Stimulated activated CD8-positive, alpha-beta memory T cell treated with anti-CD3 and anti-CD28 coated beads, Interleukin-2, amount 100 ng/mL, for 48 hours (primary cell): ENCODE measurements at regions not wholly inside any gene's neighbourhood (a gene's known extent, or its start where the extent isn't known, plus 50 kb on each side); places are given as distances from the start of the nearest gene placed in this dataset.
"Not testable (repeated sequence)": the region's sequence is repeated elsewhere in the genome, so short reads cannot be mapped to it uniquely, and the experiment has no call there.

ENCODE experiments used
- DNase-seq, 2 donors: peaks; one replicate each; pipeline ENCODE4 v3.0.0-alpha.2; 2020; ENCODE audit warnings: low read depth in 2 of 2

DNA sequence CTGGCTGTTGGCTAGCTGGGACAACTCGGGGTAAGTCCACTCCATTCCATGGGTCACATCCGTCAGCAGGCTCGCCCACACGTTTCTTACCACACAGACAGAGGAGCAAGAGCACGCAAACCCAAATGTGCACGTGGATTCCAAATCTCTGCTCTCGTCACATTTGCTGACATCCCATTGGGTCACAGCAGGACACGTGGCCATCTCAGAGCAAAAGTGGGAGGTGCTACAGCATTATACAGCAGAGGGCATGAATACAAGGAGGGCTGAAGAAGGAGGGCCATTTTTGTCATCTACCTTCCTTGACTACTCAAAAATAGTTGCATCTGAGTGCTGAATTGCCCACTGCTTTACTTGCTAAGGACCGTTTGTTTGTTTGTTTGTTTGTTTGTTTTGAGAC is 84.7 kb downstream of the RBBP6 start:
- no peak for DNase-seq

GRCh38 chr16:24626256-24626655 is 86.9 kb downstream of the RBBP6 start:
- no peak for DNase-seq

DNA sequence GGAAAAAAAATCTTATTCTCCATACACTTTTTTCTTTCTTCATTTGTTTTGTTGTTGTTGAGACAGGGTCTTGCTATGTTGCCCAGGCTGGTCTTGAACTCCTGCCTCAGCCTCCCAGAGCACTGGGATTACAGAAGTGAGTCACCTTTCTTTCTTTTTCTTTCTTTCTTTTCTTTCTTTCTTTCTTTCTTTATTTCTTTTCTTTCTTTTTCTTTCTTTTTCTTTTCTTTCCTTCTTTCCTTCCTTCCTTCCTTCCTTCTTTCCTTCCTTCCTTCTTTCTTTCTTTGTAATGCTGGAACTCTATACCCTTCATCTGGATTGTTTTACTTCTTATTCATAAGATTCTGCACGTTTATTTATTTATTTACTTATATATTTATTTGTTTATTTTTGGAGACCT is 94.5 kb upstream of the TNRC6A start:
- DNase-seq: no peak

DNA sequence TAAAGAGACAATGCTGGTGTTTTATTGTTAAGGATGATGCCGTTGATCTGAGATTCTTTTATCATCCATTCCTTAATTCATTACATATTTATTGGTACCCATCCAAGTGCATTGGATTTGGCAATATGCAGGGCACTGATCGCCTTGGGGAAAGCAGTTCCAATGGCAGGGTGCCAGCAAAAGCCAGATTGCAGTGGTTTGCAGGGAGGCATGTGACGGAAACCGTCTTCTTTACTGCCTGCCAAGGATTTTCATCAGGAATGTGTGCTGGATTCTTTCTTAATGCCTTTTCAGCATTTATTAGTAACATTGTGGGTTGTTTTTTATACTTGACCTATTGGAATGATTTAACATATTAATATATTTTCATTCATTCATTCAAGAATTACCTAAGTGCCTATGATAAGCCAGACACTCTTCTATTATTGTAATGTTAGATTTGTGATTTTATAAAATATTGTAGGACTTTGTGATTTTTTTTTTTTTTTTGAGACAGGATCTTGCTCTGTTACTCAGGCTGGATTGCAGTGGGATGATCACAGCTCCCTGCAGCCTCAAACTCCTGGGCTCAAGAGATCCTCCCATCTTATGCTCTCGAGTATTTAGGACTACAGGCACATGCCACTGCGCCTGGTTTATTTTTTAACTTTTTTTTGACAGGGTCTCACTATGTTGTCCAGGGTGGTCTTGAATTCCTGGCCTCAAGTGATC is 93.4 kb upstream of the TNRC6A start:
- no peak for DNase-seq

DNA sequence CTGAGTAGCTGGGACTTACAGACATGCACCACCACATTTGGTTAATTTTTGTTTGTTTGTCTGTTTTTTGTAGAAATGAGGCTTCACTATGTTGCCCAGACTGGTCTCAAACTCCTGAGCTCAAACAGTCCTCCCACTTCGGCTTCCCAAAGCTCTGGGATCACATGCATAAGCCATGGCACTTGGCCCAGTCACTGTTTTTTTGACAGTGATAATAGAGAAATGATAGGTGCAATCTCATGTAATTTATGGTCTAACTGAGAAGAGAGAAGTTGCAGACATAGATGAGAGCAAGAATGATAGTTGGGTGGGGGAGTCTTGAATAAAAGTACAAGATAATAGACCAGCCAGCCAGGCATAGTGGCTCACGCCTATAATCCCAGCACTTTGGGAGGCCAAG is 89.7 kb upstream of the TNRC6A start:
- no peak for DNase-seq

DNA sequence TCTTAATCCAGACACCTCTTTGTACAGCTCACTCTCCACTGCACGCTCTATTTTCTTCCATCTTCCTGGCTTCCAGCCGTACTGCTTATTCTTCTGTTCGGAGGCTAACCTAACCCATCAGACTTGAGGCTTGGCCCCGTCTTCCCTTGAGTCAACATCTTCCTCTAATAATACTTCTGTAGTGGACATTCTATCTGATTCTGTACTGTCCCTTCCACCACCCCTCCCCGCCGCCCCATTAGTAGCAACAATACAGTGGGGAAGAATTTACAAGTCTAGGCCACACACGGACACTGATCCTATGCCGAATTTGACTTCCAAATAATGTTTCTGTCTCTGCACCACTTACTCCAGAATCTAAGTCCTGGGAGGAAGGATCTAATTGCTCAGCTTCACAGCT is 86.0 kb upstream of the TNRC6A start:
- no peak for DNase-seq

DNA sequence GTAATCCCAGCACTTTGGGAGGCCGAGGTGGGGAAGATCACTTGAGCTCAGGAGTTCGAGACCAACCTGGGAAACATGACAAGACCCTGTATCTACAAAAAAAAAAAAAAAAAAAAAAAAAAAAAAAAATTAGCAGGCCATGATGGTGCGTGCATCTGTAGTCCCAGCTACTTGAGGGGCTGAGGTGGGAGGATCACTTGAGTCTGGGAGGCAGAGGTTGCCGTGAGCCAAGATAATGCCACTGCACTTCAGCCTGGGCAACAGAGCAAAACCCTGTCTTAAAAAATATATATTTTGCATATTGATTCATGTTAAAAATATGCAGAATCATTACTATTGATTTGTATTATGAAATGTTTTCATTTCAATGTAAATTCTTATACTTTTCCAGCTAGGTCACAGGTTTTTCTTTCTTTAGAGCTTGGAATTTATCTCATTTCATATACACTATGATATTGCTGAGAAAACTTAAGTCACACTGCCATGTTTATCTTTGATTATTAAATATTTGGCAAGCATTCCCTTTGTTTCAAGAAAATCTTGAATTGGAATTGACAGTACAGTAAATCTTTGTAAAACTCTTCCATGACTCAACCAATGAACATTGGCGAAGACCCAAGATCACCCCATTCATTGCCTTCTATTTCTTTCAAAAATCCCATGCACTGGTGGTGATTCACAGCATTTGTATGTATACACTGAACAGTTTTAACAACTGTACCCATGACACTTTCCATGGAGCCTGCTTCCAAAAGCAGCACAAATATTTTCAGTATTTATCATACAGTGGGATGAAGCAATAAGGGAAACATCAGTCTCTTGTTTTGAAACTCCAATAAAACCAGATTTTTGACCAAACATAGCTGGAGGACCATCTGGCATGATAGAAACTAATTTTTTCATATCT is 83.5 kb upstream of the TNRC6A start:
- no peak for DNase-seq

DNA sequence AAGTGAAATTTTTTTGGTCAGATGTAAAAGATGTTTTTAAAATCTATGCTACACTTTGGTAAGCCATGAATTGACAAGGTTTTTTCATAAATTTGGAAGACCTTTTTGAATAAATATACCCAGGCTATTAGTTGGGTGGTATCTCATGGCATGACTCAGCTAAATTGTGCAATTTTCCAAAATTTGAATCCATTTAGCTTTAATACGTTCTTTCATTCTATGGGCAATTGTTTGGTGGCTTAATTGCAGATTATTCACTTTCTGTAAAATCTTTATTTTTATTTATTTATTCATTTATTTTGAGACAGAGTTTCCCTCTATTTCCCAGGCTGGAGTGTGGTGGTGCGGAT is 82.8 kb upstream of the TNRC6A start:
- no peak for DNase-seq

DNA sequence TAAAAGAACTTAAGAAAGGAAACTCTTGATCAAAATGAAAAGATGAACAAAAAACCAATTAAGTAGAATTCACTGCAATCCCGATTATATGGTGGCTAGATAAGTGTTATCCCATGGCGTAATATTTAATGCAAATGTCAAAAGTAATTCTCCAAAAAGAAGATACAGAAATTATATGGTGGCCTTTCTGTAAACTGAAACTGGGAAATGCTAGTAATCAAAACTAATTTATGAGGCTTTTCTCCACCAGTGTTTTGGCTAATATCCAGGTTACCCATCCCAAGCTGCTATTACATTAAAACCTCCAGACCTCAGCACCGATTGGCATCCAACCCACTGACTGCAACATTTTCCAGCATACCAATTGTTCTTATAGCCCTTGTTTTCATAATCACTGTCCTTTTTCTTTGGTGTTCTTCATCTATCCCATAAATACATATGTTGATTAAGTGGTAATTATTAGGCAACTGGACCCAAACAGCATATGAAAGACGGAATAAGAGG is 77.2 kb upstream of the TNRC6A start:
- no peak for DNase-seq

- no peak for DNase-seq
Observed at GRCh38 chr16:24652803-24653202, 76.6 kb upstream of the TNRC6A start.

- no peak for DNase-seq
Observed at GRCh38 chr16:24653725-24654124, 75.7 kb upstream of the TNRC6A start.

DNA sequence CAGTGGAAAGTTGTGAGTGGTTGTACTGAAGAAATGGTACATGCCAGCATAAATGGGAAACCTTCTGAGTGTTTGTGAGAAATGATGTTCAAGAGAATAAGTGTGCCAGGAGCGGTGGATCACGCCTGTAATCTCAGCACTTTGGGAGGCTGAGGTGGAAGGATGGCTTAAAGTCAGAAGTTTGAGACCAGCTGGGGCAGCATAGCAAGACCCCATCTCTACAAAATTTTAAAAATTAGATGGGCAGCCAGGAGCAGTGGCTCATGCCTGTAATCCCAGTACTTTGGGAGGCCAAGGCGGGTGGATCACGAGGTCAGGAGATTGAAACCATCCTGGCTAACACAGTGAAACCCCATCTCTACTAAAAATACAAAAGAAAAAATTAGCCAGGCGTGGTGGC is 63.5 kb upstream of the TNRC6A start:
- DNase-seq: not testable (repeated sequence)

DNA sequence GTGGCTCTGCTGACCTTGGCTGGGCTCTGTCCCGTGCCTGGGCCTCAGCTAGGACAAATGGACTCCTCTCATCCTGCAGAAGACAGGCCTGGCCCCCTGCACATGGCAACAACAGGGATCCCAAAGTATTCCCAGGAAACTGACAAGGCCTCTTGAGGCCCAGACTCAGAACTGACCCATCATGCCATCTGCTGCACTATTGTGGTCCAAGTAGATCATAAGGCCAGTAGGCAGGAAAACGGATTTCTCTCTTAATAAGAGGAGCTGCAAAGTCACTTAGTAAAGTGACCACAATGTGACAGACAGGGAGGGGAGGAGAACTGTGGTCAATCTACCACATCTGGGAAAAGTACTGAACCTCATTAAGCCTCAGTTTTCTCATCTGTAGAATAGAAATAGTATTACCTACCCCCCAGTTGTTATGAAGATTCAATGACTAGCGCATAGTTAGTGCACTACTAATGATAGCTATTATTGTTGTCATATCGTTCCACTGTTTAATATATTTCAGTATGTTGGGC is 62.1 kb upstream of the TNRC6A start:
- no peak for DNase-seq

DNA sequence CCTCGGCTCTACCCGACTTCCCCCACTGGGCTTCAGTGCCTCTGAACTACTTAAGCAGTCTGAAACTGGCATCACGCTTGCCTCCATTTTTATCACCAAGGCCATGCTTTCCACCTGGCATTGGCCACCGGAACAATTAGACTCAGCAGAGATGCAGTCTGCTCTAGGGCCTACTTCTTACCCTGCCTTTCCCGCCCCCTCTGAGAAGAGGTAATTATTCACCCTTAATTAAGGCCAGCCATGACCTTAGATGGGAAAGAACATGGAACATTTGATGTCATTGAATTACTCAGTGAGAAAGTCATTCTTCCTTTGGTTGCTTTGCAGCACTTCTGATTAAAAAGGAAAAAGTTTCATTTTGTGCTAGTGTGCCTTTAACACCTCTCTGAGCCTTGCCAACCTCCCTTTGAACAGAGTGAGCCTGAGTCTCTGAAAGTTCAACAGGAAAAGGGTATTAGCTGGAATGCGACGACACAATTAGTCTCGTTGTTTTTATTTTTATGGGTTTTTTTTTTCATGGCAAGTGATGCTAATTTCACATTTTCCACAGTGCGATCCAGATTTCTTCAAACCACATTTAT is 60.9 kb upstream of the TNRC6A start:
- DNase-seq: peak; percentile 19 to 33

- no peak for DNase-seq
Observed at GRCh38 chr16:24670623-24671454, 58.6 kb upstream of the TNRC6A start.

DNA sequence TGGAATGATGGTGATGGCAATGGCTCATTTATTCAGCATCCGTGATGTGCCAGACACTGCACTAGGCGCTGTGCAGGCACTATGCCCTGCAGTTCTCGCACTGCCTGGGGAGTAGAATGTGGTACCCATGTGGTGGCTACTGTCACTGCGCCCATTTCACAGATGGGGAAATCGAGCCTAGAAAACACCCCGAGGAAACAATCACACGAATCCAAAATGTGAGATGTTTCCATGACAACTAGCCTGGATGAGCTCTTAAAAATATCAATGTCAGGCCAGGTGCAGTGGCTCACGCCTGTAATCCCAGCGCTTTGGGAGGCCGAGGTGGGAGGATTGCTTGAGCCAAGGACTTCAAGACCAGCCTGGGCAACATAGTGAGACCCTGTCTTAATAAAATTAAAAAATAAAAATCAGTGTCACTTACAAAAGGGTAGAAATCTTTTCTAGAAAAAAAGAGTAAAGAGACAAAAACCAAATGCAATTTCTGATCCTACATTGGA is 57.9 kb upstream of the TNRC6A start:
- DNase-seq: no peak

DNA sequence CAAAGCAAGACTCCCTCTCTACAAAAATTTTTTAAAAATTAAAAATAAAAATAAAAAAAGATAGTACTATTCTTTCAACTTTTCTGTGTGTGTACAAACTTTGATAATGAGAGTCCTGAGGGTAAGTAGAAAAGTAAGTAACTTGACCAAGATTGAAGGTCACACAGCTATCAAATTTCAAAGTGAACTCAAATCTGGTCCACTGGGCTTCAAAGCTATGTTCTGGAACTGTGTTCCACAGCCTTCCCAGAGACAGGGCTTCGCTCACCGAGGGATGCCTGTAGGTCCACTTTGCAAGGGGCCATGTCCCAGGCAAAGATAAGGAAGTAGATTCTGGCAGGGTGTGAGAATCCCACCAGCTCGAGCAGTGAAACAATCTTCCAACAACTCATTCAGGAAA is 56.3 kb upstream of the TNRC6A start:
- no peak for DNase-seq

DNA sequence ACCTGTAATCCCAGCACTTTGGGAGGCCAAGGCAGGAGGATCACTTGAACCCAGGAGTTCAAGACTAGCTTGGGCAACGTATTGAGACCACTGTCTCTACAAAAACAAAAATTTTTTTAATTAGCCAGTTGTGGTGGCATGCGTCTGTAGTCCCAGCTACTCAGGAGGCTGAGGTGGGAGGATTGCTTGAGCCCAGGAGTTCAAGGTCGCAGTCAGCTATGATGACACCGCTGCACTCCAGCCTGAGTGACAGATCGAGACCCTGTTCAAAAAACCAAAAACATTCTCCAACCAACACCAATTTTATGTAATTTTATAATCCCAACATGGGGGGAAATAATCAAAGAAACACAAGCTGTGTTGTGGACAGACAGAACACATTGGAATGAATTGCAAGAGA is 54.6 kb upstream of the TNRC6A start:
- no peak for DNase-seq

GRCh38 chr16:24677388-24677787 is 52.1 kb upstream of the TNRC6A start:
- DNase-seq: no peak
